T-helper 17 cell (primary cell): ENCODE measurements at regions not wholly inside any gene's neighbourhood (a gene's known extent, or its start where the extent isn't known, plus 50 kb on each side); places are given as distances from the start of the nearest gene placed in this dataset.

ENCODE experiments used
- ATAC-seq: fragments of 150-1000 bp; cut with Tn5 transposase; 2 replicates; pipeline ENCODE4 v1.10.0; 2021; ENCODE audit warnings: mild to moderate bottlenecking, moderate library complexity
- DNase-seq, 3 donors: peaks; one replicate each; pipeline versions ENCODE4 v3.0.0 to v3.0.0-alpha.2; 2020 to 2021
- H3K9me3 ChIP-seq: one replicate; pipeline ENCODE4 v1.7.0; 2013; ENCODE audit warnings: low read length, mild to moderate bottlenecking; ENCODE audit not compliant: control insufficient read depth, poor library complexity, severe bottlenecking
- H3K27ac Mint-ChIP-seq: one replicate; pipeline ENCODE4 v1.8.0; 2022; ENCODE audit warnings: mild to moderate bottlenecking, moderate library complexity, mixed read lengths
- H3K27me3 Mint-ChIP-seq: one replicate; pipeline ENCODE4 v1.8.0; 2022; ENCODE audit warnings: mixed read lengths
- H3K36me3 Mint-ChIP-seq: one replicate; pipeline ENCODE4 v1.8.0; 2022; ENCODE audit warnings: low read depth, mixed read lengths
- H3K4me1 Mint-ChIP-seq: one replicate; pipeline ENCODE4 v1.8.0; 2022; ENCODE audit warnings: mild to moderate bottlenecking, mixed read lengths
- H3K4me3 Mint-ChIP-seq: one replicate; pipeline ENCODE4 v1.8.0; 2022; ENCODE audit warnings: mild to moderate bottlenecking, moderate library complexity, mixed read lengths

- Mint-ChIP-seq H3K27me3 (peaks cover 18% of the 10 kb centered on the region), H3K4me3 (no peak overlapping the region), H3K36me3 (no peaks in the 10 kb centered on the region), H3K4me1 (no peaks in the 10 kb centered on the region), H3K27ac (no peak overlapping the region)
- DNase-seq (no peak), ATAC-seq (no peak)
- H3K9me3 ChIP-seq = no peaks in the 10 kb centered on the region
Measured at GRCh38 chr14:101185073-101185835, 281.7 kb upstream of the RTL1 start.

GRCh38 chr14:101185946-101186345 is 282.4 kb upstream of the RTL1 start:
- Mint-ChIP-seq H3K27me3 (peaks cover 18% of the 10 kb centered on the region), H3K36me3 (no peaks in the 10 kb centered on the region), H3K4me3 (no peak overlapping the region), H3K27ac (no peak overlapping the region), H3K4me1 (no peaks in the 10 kb centered on the region)
- H3K9me3 ChIP-seq = no peaks in the 10 kb centered on the region
- no peak for ATAC-seq
- DNase-seq = no peak

GRCh38 chr14:101186544-101186943 is 283.0 kb upstream of the RTL1 start:
- no peak overlapping the region for H3K27ac Mint-ChIP-seq
- ATAC-seq = no peak
- H3K4me1 Mint-ChIP-seq = no peaks in the 10 kb centered on the region
- DNase-seq = no peak
- H3K4me3 Mint-ChIP-seq = no peak overlapping the region
- no peaks in the 10 kb centered on the region for H3K36me3 Mint-ChIP-seq
- no peaks in the 10 kb centered on the region for H3K9me3 ChIP-seq
- peaks cover 18% of the 10 kb centered on the region for H3K27me3 Mint-ChIP-seq

- H3K9me3 ChIP-seq = no peaks in the 10 kb centered on the region
- no peak overlapping the region for H3K4me3 Mint-ChIP-seq
- no peak for ATAC-seq
- H3K27ac Mint-ChIP-seq = no peak overlapping the region
- no peaks in the 10 kb centered on the region for H3K4me1 Mint-ChIP-seq
- no peak for DNase-seq
- no peaks in the 10 kb centered on the region for H3K36me3 Mint-ChIP-seq
- peaks cover 18% of the 10 kb centered on the region for H3K27me3 Mint-ChIP-seq
Measured at GRCh38 chr14:101186992-101187815, 283.7 kb upstream of the RTL1 start.

- no peak overlapping the region for H3K27ac Mint-ChIP-seq
- no peaks in the 10 kb centered on the region for H3K9me3 ChIP-seq
- peaks cover 18% of the 10 kb centered on the region for H3K27me3 Mint-ChIP-seq
- H3K36me3 Mint-ChIP-seq = no peaks in the 10 kb centered on the region
- no peak overlapping the region for H3K4me3 Mint-ChIP-seq
- no peak for ATAC-seq
- H3K4me1 Mint-ChIP-seq = no peaks in the 10 kb centered on the region
- no peak for DNase-seq
Measured at GRCh38 chr14:101187816-101188570, 284.5 kb upstream of the RTL1 start.

- Mint-ChIP-seq H3K4me3 (no peak overlapping the region), H3K27ac (no peak overlapping the region), H3K27me3 (peaks cover 18% of the 10 kb centered on the region), H3K4me1 (no peaks in the 10 kb centered on the region), H3K36me3 (no peaks in the 10 kb centered on the region)
- H3K9me3 ChIP-seq = no peaks in the 10 kb centered on the region
- no peak for DNase-seq
- no peak for ATAC-seq
Measured at GRCh38 chr14:101188571-101188915, 285.0 kb upstream of the RTL1 start.

GRCh38 chr14:101189266-101189665 is 285.7 kb upstream of the RTL1 start:
- Mint-ChIP-seq H3K27me3 (peaks cover 25% of the 10 kb centered on the region), H3K27ac (no peak overlapping the region), H3K4me1 (no peaks in the 10 kb centered on the region), H3K36me3 (no peaks in the 10 kb centered on the region), H3K4me3 (no peak overlapping the region)
- no peaks in the 10 kb centered on the region for H3K9me3 ChIP-seq
- DNase-seq (no peak), ATAC-seq (no peak)

- Mint-ChIP-seq H3K36me3 (no peaks in the 10 kb centered on the region), H3K4me3 (no peak overlapping the region), H3K27ac (no peak overlapping the region), H3K4me1 (no peaks in the 10 kb centered on the region), H3K27me3 (peaks cover 23% of the 10 kb centered on the region)
- H3K9me3 ChIP-seq = no peaks in the 10 kb centered on the region
- no peak for ATAC-seq
- no peak for DNase-seq
Measured at GRCh38 chr14:101189962-101190560, 286.5 kb upstream of the RTL1 start.

GRCh38 chr14:101191101-101191720 is 287.7 kb upstream of the RTL1 start:
- Mint-ChIP-seq H3K27ac (no peak overlapping the region), H3K4me1 (no peaks in the 10 kb centered on the region), H3K4me3 (no peak overlapping the region), H3K27me3 (peaks cover 13% of the 10 kb centered on the region), H3K36me3 (no peaks in the 10 kb centered on the region)
- no peaks in the 10 kb centered on the region for H3K9me3 ChIP-seq
- DNase-seq = no peak
- no peak for ATAC-seq

- ATAC-seq = no peak
- H3K27me3 Mint-ChIP-seq = peaks cover 8% of the 10 kb centered on the region
- H3K9me3 ChIP-seq = no peaks in the 10 kb centered on the region
- no peak overlapping the region for H3K4me3 Mint-ChIP-seq
- no peaks in the 10 kb centered on the region for H3K36me3 Mint-ChIP-seq
- no peak overlapping the region for H3K27ac Mint-ChIP-seq
- H3K4me1 Mint-ChIP-seq = no peaks in the 10 kb centered on the region
- DNase-seq = no peak
Measured at GRCh38 chr14:101191721-101192660, 288.5 kb upstream of the RTL1 start.

GRCh38 chr14:101192661-101193000 is 289.1 kb upstream of the RTL1 start:
- H3K4me1 Mint-ChIP-seq = no peaks in the 10 kb centered on the region
- H3K27me3 Mint-ChIP-seq = peaks cover 8% of the 10 kb centered on the region
- H3K9me3 ChIP-seq = no peaks in the 10 kb centered on the region
- H3K36me3 Mint-ChIP-seq = no peaks in the 10 kb centered on the region
- DNase-seq (no peak), ATAC-seq (no peak)
- H3K4me3 Mint-ChIP-seq = no peak overlapping the region
- H3K27ac Mint-ChIP-seq = no peak overlapping the region
